Right lobe of liver (tissue), 4 donors: ENCODE measurements at regions not wholly inside any gene's neighbourhood (a gene's known extent, or its start where the extent isn't known, plus 50 kb on each side); places are given as distances from the start of the nearest gene placed in this dataset.

Source experiments
- POLR2A ChIP-seq: fragments of 450-650 bp; IDR thresholded peaks from one replicate; pipeline ENCODE4 v1.6.1; 2017; ENCODE audit warnings: antibody characterized with exemption, mild to moderate bottlenecking
- TF ChIP-seq, protein P1 (sequence below), 4 donors: fragments of 200-600 bp in 3 of 4; fragments of 450-650 bp in 1 of 4; IDR thresholded peaks; one replicate each; pipeline versions ENCODE4 v1.5.1 to v1.8.0; 2016 to 2022; ENCODE audit warnings: antibody characterized with exemption in 4 of 4, mild to moderate bottlenecking in 2 of 4
- donor health status: DM: no; HTN: no; CAD: no.
- donor health status: DM: no; HTN: no; CAD: no.
- donor health status: DM: no; HTN: yes; CAD: no.

DNA sequence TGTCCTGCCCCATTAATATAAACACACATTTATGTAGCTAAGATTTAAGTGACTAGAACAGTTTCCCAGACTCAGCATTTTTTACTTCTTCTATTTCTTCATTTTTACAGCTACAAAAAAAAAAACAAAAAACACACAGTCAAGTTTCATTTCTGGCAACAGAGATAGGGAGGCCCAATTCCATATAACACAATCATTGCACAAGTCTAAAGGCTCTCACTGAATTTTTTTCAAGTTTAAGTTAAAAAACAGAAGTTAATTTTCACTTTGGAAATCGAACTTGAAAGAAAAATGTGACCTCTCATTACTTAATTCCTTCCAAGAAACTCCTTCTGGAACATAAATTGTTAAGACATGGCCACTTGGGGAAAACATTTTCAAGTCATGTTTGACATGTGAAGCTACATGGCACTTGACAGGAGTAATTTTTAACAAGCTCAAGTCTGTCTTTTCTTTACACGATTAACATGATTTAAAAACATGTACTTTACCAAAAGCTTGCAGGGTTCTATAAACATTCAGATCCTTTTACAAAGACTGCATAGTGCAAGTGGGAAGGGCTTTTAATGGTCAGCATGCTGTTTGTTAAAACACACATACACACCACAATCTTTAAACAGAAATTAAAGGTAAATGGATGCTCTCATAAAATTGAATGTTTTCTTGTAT, 100.1 kb upstream of the CCDC28A start:
- TF ChIP-seq, protein P1, sequence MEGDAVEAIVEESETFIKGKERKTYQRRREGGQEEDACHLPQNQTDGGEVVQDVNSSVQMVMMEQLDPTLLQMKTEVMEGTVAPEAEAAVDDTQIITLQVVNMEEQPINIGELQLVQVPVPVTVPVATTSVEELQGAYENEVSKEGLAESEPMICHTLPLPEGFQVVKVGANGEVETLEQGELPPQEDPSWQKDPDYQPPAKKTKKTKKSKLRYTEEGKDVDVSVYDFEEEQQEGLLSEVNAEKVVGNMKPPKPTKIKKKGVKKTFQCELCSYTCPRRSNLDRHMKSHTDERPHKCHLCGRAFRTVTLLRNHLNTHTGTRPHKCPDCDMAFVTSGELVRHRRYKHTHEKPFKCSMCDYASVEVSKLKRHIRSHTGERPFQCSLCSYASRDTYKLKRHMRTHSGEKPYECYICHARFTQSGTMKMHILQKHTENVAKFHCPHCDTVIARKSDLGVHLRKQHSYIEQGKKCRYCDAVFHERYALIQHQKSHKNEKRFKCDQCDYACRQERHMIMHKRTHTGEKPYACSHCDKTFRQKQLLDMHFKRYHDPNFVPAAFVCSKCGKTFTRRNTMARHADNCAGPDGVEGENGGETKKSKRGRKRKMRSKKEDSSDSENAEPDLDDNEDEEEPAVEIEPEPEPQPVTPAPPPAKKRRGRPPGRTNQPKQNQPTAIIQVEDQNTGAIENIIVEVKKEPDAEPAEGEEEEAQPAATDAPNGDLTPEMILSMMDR (IDR thresholded peaks at IDR 0.05) = no peak
- no peak for TF ChIP-seq POLR2A
